H1 (cell line): ENCODE measurements at regions not wholly inside any gene's neighbourhood (a gene's known extent, or its start where the extent isn't known, plus 50 kb on each side); places are given as distances from the start of the nearest gene placed in this dataset.

Experiments used
- EGR1 ChIP-seq: IDR thresholded peaks from 2 replicates; pipeline ENCODE4 v1.6.1; 2011; ENCODE audit warnings: low read depth, low read length, borderline replicate concordance
- HDAC6 ChIP-seq: IDR thresholded peaks from one replicate; pipeline ENCODE4 v1.7.1; 2012; ENCODE audit warnings: low read depth, mild to moderate bottlenecking, inconsistent platforms, low read length, moderate library complexity
- ZNF274 ChIP-seq: IDR thresholded peaks from 2 replicates; pipeline ENCODE4 v1.7.0; 2012; ENCODE audit warnings: low read length, borderline replicate concordance; ENCODE audit errors: extremely low read depth
- TF ChIP-seq, protein P1 (sequence below): fragments of 300-600 bp; sonication (generic); IDR thresholded peaks from 2 replicates; pipeline ENCODE4 v1.7.1; 2012; ENCODE audit warnings: low read length, moderate library complexity, mild to moderate bottlenecking, inconsistent platforms; ENCODE audit not compliant: insufficient replicate concordance

- TF ChIP-seq, protein P1, sequence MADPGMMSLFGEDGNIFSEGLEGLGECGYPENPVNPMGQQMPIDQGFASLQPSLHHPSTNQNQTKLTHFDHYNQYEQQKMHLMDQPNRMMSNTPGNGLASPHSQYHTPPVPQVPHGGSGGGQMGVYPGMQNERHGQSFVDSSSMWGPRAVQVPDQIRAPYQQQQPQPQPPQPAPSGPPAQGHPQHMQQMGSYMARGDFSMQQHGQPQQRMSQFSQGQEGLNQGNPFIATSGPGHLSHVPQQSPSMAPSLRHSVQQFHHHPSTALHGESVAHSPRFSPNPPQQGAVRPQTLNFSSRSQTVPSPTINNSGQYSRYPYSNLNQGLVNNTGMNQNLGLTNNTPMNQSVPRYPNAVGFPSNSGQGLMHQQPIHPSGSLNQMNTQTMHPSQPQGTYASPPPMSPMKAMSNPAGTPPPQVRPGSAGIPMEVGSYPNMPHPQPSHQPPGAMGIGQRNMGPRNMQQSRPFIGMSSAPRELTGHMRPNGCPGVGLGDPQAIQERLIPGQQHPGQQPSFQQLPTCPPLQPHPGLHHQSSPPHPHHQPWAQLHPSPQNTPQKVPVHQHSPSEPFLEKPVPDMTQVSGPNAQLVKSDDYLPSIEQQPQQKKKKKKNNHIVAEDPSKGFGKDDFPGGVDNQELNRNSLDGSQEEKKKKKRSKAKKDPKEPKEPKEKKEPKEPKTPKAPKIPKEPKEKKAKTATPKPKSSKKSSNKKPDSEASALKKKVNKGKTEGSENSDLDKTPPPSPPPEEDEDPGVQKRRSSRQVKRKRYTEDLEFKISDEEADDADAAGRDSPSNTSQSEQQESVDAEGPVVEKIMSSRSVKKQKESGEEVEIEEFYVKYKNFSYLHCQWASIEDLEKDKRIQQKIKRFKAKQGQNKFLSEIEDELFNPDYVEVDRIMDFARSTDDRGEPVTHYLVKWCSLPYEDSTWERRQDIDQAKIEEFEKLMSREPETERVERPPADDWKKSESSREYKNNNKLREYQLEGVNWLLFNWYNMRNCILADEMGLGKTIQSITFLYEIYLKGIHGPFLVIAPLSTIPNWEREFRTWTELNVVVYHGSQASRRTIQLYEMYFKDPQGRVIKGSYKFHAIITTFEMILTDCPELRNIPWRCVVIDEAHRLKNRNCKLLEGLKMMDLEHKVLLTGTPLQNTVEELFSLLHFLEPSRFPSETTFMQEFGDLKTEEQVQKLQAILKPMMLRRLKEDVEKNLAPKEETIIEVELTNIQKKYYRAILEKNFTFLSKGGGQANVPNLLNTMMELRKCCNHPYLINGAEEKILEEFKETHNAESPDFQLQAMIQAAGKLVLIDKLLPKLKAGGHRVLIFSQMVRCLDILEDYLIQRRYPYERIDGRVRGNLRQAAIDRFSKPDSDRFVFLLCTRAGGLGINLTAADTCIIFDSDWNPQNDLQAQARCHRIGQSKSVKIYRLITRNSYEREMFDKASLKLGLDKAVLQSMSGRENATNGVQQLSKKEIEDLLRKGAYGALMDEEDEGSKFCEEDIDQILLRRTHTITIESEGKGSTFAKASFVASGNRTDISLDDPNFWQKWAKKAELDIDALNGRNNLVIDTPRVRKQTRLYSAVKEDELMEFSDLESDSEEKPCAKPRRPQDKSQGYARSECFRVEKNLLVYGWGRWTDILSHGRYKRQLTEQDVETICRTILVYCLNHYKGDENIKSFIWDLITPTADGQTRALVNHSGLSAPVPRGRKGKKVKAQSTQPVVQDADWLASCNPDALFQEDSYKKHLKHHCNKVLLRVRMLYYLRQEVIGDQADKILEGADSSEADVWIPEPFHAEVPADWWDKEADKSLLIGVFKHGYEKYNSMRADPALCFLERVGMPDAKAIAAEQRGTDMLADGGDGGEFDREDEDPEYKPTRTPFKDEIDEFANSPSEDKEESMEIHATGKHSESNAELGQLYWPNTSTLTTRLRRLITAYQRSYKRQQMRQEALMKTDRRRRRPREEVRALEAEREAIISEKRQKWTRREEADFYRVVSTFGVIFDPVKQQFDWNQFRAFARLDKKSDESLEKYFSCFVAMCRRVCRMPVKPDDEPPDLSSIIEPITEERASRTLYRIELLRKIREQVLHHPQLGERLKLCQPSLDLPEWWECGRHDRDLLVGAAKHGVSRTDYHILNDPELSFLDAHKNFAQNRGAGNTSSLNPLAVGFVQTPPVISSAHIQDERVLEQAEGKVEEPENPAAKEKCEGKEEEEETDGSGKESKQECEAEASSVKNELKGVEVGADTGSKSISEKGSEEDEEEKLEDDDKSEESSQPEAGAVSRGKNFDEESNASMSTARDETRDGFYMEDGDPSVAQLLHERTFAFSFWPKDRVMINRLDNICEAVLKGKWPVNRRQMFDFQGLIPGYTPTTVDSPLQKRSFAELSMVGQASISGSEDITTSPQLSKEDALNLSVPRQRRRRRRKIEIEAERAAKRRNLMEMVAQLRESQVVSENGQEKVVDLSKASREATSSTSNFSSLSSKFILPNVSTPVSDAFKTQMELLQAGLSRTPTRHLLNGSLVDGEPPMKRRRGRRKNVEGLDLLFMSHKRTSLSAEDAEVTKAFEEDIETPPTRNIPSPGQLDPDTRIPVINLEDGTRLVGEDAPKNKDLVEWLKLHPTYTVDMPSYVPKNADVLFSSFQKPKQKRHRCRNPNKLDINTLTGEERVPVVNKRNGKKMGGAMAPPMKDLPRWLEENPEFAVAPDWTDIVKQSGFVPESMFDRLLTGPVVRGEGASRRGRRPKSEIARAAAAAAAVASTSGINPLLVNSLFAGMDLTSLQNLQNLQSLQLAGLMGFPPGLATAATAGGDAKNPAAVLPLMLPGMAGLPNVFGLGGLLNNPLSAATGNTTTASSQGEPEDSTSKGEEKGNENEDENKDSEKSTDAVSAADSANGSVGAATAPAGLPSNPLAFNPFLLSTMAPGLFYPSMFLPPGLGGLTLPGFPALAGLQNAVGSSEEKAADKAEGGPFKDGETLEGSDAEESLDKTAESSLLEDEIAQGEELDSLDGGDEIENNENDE = no peak
- no peak for TF ChIP-seq ZNF274
- no peak for TF ChIP-seq HDAC6
- TF ChIP-seq EGR1 = no peak
- TF ChIP-seq, all 59 proteins: peak for 0
These were observed 93.7 kb downstream of the ASB1 start (continued) for GRCh38 chr2:238520359-238520886.
